ENCODE measurements at regions not wholly inside any gene's neighbourhood (a gene's known extent, or its start where the extent isn't known, plus 50 kb on each side); places are given as distances from the start of the nearest gene placed in this dataset.

DNA sequence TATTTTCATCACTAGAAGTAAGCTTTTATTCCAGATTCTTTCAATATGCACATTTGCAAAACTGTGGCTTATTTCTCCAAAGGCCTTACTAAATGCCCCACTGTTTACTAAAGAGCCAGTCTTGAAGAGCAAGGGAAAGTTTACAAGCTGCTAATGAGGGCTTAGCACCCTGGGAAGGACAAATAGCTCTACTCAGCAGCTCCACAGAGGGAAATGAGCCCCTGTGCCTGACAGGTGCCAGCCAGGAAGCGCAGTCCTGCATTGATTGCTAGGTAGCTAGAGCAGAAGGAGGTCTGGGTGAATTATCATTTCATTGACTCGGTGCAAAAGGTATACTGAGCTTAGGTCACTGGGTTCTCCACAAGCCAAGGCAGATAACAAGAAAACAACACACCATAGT, 307.0 kb downstream of the SETD4 start:
- TF ChIP-seq, protein P1, sequence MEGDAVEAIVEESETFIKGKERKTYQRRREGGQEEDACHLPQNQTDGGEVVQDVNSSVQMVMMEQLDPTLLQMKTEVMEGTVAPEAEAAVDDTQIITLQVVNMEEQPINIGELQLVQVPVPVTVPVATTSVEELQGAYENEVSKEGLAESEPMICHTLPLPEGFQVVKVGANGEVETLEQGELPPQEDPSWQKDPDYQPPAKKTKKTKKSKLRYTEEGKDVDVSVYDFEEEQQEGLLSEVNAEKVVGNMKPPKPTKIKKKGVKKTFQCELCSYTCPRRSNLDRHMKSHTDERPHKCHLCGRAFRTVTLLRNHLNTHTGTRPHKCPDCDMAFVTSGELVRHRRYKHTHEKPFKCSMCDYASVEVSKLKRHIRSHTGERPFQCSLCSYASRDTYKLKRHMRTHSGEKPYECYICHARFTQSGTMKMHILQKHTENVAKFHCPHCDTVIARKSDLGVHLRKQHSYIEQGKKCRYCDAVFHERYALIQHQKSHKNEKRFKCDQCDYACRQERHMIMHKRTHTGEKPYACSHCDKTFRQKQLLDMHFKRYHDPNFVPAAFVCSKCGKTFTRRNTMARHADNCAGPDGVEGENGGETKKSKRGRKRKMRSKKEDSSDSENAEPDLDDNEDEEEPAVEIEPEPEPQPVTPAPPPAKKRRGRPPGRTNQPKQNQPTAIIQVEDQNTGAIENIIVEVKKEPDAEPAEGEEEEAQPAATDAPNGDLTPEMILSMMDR (IDR thresholded peaks at IDR 0.05; ENCODE audit: partially characterized antibody, unreplicated experiment), result no peak
- Mint-ChIP-seq H3K4me3 (ENCODE audit: unreplicated experiment) (no peak overlapping the region), H3K27ac (ENCODE audit: unreplicated experiment) (no peak overlapping the region), H3K9me3 (ENCODE audit: unreplicated experiment) (peaks cover 2% of the 10 kb centered on the region), H3K4me1 (ENCODE audit: low read depth, unreplicated experiment) (no peaks in the 10 kb centered on the region), H3K27me3 (ENCODE audit: unreplicated experiment) (no peaks in the 10 kb centered on the region), H3K36me3 (ENCODE audit: unreplicated experiment) (no peaks in the 10 kb centered on the region)
- no peak for DNase-seq

- Mint-ChIP-seq H3K27me3 (ENCODE audit: unreplicated experiment) (no peaks in the 10 kb centered on the region), H3K27ac (ENCODE audit: unreplicated experiment) (no peak overlapping the region), H3K36me3 (ENCODE audit: unreplicated experiment) (no peaks in the 10 kb centered on the region), H3K9me3 (ENCODE audit: unreplicated experiment) (no peaks in the 10 kb centered on the region), H3K4me1 (ENCODE audit: low read depth, unreplicated experiment) (no peaks in the 10 kb centered on the region), H3K4me3 (ENCODE audit: unreplicated experiment) (no peak overlapping the region)
- TF ChIP-seq, protein P1 (IDR thresholded peaks at IDR 0.05; ENCODE audit: partially characterized antibody, unreplicated experiment), result no peak
- no peak for DNase-seq
These were observed 309.2 kb downstream of the SETD4 start for GRCh38 chr21:35751171-35751570.

DNA sequence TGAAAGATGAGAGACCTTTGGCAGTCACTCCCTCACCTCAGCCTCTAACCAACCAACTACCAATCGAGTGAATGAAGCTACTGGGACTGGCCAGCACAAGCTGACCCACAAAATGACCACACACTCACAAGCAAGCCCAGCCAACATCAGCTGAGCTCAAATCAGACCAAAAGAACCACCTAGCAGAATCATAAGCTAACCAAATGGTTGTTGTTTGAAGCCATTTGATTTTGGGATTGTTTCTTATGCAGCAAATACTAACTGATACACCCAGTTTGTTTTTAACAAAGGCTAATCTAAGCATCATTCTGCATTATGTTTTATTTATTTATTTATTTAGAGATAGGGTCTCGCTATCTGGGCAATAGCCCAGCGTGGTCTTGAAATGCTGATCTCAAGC, 310.4 kb downstream of the SETD4 start:
- no peaks in the 10 kb centered on the region for H3K27me3 Mint-ChIP-seq (ENCODE audit: unreplicated experiment)
- DNase-seq, result no peak
- no peak overlapping the region for H3K4me3 Mint-ChIP-seq (ENCODE audit: unreplicated experiment)
- H3K9me3 Mint-ChIP-seq (ENCODE audit: unreplicated experiment), result no peaks in the 10 kb centered on the region
- TF ChIP-seq, protein P1 (IDR thresholded peaks at IDR 0.05; ENCODE audit: partially characterized antibody, unreplicated experiment), result no peak
- no peak overlapping the region for H3K27ac Mint-ChIP-seq (ENCODE audit: unreplicated experiment)
- no peaks in the 10 kb centered on the region for H3K4me1 Mint-ChIP-seq (ENCODE audit: low read depth, unreplicated experiment)
- no peaks in the 10 kb centered on the region for H3K36me3 Mint-ChIP-seq (ENCODE audit: unreplicated experiment)

DNA sequence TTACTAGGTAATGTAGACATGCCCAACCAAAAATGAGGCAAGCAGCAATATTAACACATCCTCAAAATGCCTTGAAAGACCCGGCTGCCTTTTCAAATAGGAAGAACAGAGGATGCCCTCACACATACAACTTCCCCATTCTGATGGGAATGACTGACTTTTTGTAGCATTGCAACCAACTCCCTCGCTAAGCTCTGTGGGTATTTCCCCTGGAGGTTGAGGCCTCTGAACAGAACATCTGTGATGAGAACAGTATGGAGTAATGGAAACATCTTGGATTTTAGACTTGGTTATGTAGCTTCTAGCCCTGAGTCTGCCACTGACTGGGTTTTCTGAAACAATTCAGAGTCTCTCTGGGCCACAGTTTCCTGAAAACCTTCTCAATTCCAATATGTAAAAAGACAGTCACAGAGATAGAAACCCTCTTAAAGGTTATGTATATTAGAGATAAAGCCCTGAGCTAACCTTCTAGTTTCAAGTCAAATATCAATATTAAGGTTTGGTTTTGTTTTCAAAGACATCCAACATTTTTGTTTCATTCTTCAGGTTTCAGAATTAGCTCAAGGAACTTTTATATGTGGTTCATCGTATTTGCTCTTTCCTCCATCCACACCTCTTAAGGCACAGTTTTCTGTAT, 311.5 kb downstream of the SETD4 start:
- DNase-seq, result no peak
- Mint-ChIP-seq H3K27me3 (ENCODE audit: unreplicated experiment) (no peaks in the 10 kb centered on the region), H3K36me3 (ENCODE audit: unreplicated experiment) (no peaks in the 10 kb centered on the region), H3K4me1 (ENCODE audit: low read depth, unreplicated experiment) (no peaks in the 10 kb centered on the region), H3K27ac (ENCODE audit: unreplicated experiment) (no peak overlapping the region), H3K9me3 (ENCODE audit: unreplicated experiment) (no peaks in the 10 kb centered on the region), H3K4me3 (ENCODE audit: unreplicated experiment) (no peak overlapping the region)
- TF ChIP-seq, protein P1 (IDR thresholded peaks at IDR 0.05; ENCODE audit: partially characterized antibody, unreplicated experiment), result no peak

DNA sequence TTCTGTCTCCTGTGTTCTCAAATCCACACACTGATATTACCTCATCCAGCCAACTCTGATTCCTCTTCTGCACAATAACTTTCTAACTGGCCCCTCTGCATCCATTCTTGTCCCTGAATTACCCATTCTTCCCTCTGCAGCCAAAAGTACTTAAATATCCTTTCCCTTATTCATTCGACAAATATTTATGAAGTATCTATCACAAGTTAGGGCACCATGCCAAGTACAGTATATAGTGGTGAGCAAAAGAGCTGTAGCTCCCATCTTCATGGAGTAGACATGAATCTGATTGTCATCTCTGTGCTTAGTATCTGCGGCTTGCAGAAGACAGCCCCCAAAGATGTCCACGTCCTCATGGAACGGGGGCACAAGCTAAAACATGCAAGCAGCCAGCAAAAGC, 316.8 kb downstream of the SETD4 start:
- H3K9me3 Mint-ChIP-seq (ENCODE audit: unreplicated experiment), result peaks cover 2% of the 10 kb centered on the region
- no peak overlapping the region for H3K4me3 Mint-ChIP-seq (ENCODE audit: unreplicated experiment)
- no peak overlapping the region for H3K27ac Mint-ChIP-seq (ENCODE audit: unreplicated experiment)
- DNase-seq, result no peak
- H3K36me3 Mint-ChIP-seq (ENCODE audit: unreplicated experiment), result peaks cover 7% of the 10 kb centered on the region
- H3K4me1 Mint-ChIP-seq (ENCODE audit: low read depth, unreplicated experiment), result no peaks in the 10 kb centered on the region
- H3K27me3 Mint-ChIP-seq (ENCODE audit: unreplicated experiment), result no peaks in the 10 kb centered on the region
- TF ChIP-seq, protein P1 (IDR thresholded peaks at IDR 0.05; ENCODE audit: partially characterized antibody, unreplicated experiment), result no peak
